ENCODE measurements at regions not wholly inside any gene's neighbourhood (a gene's known extent, or its start where the extent isn't known, plus 50 kb on each side); places are given as distances from the start of the nearest gene placed in this dataset.
"Not testable (repeated sequence)": the region's sequence is repeated elsewhere in the genome, so short reads cannot be mapped to it uniquely, and the experiment has no call there.

GRCh38 chr10:25811052-25811685 lies 122.9 kb upstream of the MYO3A start:
- no peak for DNase-seq

- DNase-seq = no peak
Measured at GRCh38 chr10:25813511-25813910, 120.5 kb upstream of the MYO3A start.

- DNase-seq = no peak
Measured at GRCh38 chr10:25815236-25815635, 118.8 kb upstream of the MYO3A start.

- no peak for DNase-seq
Measured at GRCh38 chr10:25815999-25816768, 117.8 kb upstream of the MYO3A start.

GRCh38 chr10:25817200-25817599 lies 116.8 kb upstream of the MYO3A start:
- no peak for DNase-seq

- DNase-seq = no peak
Measured at GRCh38 chr10:25818751-25819150, 115.3 kb upstream of the MYO3A start.

- no peak for DNase-seq
Measured at GRCh38 chr10:25820472-25820871, 113.6 kb upstream of the MYO3A start.

- DNase-seq = no peak
Measured at GRCh38 chr10:25820874-25821273, 113.2 kb upstream of the MYO3A start.

GRCh38 chr10:25824050-25824449 lies 110.0 kb upstream of the MYO3A start:
- DNase-seq = no peak

GRCh38 chr10:25828475-25828874 lies 105.6 kb upstream of the MYO3A start:
- DNase-seq = no peak

- no peak for DNase-seq
Measured at GRCh38 chr10:25831080-25831479, 102.9 kb upstream of the MYO3A start.

- DNase-seq = no peak
Measured at GRCh38 chr10:25839683-25840082, 94.3 kb upstream of the MYO3A start.

GRCh38 chr10:25840875-25841274 lies 93.2 kb upstream of the MYO3A start:
- not testable (repeated sequence) for DNase-seq

- DNase-seq = no peak
Measured at GRCh38 chr10:25842146-25842545, 91.9 kb upstream of the MYO3A start.

- no peak for DNase-seq
Measured at GRCh38 chr10:25843551-25844170, 90.4 kb upstream of the MYO3A start.

GRCh38 chr10:25844716-25845115 lies 89.3 kb upstream of the MYO3A start:
- not testable (repeated sequence) for DNase-seq

- no peak for DNase-seq
Measured at GRCh38 chr10:25849268-25849667, 84.8 kb upstream of the MYO3A start.

GRCh38 chr10:25849988-25850387 lies 84.0 kb upstream of the MYO3A start:
- DNase-seq = no peak

GRCh38 chr10:25851548-25851947 lies 82.5 kb upstream of the MYO3A start:
- no peak for DNase-seq

- DNase-seq = no peak
Measured at GRCh38 chr10:25852364-25852941, 81.6 kb upstream of the MYO3A start.

- no peak for DNase-seq
Measured at GRCh38 chr10:25858076-25858475, 76.0 kb upstream of the MYO3A start.

GRCh38 chr10:25865267-25865666 lies 68.8 kb upstream of the MYO3A start:
- no peak for DNase-seq

- no peak for DNase-seq
Measured at GRCh38 chr10:25867321-25867720, 66.7 kb upstream of the MYO3A start.

- DNase-seq = no peak
Measured at GRCh38 chr10:25869067-25869591, 64.9 kb upstream of the MYO3A start.
